NCI-H2107 treated with DMSO at 0.1 percent for 48 hours (cell line): ENCODE measurements at regions not wholly inside any gene's neighbourhood (a gene's known extent, or its start where the extent isn't known, plus 50 kb on each side); places are given as distances from the start of the nearest gene placed in this dataset.

ENCODE experiments used
- DNase-seq: peaks from one replicate; lab custom pipeline; 2025; ENCODE audit not compliant: unreplicated experiment; lab: John Stamatoyannopoulos, UW

- DNase-seq, result no peak
Measured at GRCh38 chr2:12330916-12331315, 385.8 kb upstream of the TRIB2 start.

- DNase-seq, result no peak
Measured at GRCh38 chr2:12331698-12332097, 385.0 kb upstream of the TRIB2 start.

DNA sequence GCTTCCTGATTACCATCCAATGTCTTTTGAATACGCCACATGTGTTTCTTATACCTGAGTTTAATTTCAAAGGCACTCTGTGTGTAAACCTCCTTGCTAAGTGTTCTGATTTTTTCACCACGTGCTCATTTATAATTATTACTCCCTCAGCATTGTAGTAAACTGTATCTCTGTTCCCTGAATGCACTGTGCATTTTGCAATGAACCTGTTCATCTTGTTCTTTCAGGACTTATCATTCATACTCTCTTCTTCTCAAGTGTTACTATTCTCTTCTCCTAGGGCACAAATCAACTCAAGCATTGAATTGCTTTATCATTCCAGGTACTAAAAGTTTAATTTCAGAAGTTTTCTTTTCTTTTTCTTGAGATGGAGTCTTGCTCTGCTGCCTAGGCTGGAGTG lies 383.4 kb upstream of the TRIB2 start:
- no peak for DNase-seq

DNA sequence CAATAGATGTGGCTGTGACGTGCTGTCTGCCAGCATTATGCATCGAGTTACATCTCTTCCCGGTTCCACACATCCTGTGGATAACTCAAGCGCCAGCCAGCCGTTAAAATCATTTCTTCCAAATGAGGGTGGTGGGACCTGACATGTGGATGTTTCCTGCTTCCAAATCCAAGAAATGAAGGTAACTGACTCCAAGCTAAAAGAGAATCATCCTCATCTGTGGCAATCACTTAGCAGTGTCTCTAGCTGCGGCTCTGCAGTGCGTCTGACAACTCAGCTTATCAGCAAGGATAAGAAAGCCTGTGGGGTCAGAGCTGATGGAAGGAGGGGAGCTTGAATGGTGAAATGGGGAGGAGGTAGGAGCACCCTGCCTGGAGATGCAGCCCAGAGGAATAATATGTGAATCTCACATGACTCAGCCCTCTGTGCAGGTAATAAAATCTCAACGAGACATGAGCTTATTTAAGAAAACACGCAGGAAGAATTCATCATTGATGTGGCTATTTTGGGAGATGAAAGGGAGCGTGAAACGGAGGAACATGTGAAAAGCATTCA lies 382.2 kb upstream of the TRIB2 start:
- no peak for DNase-seq

DNA sequence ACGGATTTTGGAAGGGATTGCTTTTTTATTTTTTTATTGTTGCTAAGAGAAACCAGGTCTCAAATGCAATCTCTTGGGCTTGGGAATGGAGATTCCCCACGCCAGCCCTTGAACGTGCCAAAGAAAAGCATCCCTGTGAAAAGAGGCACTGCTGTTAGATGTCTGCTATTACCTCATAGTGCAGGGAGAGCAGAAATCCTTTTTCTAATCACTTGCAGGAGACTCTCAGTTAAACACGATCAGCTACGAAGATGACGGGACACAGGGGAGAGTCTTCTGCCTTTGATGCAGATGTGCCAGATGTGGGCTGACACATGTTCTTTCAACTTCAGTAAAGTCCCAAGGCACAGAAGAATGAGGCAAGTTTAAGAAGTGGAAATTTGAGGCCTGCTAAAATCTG lies 381.6 kb upstream of the TRIB2 start:
- no peak for DNase-seq

- no peak for DNase-seq
Measured at GRCh38 chr2:12335995-12336394, 380.7 kb upstream of the TRIB2 start.

- no peak for DNase-seq
Measured at GRCh38 chr2:12338946-12339697, 377.6 kb upstream of the TRIB2 start.

- no peak for DNase-seq
Measured at GRCh38 chr2:12340164-12340563, 376.6 kb upstream of the TRIB2 start.

- no peak for DNase-seq
Measured at GRCh38 chr2:12341215-12341614, 375.5 kb upstream of the TRIB2 start.

GRCh38 chr2:12341920-12342319 lies 374.8 kb upstream of the TRIB2 start:
- DNase-seq, result no peak

DNA sequence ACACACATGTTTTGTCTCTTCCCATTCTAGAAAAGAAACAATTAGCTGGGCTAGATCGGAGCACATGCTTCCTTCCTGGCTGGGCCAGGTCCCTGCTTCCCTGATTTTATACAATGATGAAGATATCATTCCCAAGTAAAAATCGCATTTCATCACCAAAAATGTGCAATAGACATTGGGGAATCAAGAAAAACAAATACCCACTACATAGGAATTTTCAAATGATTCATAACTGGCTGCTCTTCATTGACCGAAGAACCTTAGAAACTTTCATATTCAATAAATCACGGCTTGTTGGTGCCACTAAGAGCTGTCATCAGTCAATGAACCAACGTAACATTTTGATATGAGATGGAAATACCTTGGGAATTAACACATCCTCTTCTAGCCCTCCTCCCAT lies 373.6 kb upstream of the TRIB2 start:
- no peak for DNase-seq

- DNase-seq, result no peak
Measured at GRCh38 chr2:12347066-12347493, 369.7 kb upstream of the TRIB2 start.

- no peak for DNase-seq
Measured at GRCh38 chr2:12348216-12348615, 368.5 kb upstream of the TRIB2 start.

DNA sequence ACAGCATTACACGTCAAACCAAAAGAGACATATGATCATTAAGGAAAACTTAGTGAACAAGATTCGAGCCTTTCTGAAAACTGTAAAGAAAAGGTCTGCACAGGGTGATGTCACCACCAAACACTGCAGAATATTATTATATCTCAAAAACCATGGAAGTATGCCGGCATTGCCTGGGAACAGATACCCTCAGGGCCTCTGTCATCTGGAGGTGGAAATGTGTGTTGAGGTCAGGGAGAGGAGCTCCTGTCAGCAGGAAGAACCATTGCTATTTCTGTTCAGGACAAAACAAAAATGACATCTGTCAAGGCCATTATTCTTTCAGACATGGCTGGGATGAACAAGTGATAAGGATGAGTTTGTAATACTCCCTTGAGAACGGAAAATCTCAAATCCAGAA lies 365.9 kb upstream of the TRIB2 start:
- no peak for DNase-seq

DNA sequence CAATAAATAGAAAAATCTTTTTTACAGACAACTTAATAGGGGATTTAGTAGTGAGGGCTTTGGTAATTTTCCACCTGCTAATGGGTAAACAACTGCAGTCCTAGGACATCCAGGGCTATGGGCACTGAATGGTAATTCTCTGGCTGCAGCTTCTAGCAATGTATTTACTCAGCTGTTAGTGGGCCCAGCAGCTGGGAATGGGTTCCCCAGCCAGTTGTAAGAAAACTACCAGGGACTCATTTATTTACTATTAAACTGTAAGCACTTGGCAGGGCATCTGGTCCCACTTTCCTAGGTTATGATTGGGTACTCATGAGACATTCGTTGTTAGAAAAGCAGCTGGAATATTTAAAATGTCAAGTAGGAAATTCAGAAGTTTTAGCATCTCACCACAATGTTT lies 363.8 kb upstream of the TRIB2 start:
- no peak for DNase-seq

GRCh38 chr2:12361506-12361905 lies 355.2 kb upstream of the TRIB2 start:
- DNase-seq, result no peak

- DNase-seq, result no peak
Measured at GRCh38 chr2:12363138-12363537, 353.6 kb upstream of the TRIB2 start.

DNA sequence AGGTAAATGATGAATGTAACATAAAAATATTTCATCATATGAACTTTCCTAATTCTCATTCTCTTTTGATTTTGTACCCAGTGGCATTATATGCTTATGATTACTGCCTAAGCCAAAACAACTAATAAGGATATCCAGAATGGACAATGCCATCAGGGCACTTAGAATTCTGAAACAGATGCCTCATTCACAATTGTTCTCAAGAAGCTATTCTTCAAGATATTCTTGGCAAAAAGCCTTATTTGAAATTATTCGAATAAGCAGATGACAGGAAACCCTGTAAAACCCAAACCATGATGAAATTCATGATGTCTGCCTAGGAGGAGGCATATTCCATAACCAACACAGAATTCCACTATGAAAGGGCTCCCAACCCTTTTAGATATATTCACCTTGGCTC lies 353.2 kb upstream of the TRIB2 start:
- no peak for DNase-seq

DNA sequence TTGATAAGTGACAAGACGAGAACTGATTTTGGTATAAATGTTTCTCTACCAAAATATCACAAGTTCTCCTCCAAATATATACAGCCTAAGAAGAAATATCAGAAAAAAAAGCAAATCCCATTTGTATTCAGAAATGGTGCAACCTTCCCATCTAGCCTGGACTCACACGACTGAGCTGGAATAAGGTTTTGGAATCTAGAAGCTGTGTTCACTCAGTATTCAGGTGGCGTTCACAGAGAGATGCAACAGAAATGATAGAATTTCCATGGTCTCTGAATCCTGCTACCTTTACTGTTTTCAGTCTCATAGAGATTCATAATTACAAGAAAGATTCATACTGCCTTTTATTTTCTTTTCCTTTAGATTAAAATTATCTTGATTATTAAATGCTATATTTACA lies 347.2 kb upstream of the TRIB2 start:
- DNase-seq, result no peak

- no peak for DNase-seq
Measured at GRCh38 chr2:12376025-12376424, 340.7 kb upstream of the TRIB2 start.

DNA sequence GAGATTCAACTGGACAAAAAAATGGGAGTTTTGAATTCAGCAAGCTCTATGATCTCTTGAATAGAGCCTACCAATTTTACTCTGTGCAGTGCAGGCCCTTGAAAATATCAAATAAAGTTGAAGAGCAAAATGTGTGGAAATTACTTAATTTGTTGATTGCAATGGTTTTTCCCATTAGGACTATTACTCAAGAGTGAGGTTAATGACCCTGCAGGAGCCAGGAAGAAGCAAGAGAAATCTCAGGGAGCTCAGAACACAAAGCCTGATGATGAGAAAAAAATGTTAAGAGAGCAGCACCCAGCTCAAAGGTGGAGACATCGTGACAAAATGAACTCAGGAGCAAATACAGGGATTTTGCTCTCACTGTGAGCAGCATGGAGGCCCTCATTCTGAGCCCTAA lies 337.6 kb upstream of the TRIB2 start:
- no peak for DNase-seq

DNA sequence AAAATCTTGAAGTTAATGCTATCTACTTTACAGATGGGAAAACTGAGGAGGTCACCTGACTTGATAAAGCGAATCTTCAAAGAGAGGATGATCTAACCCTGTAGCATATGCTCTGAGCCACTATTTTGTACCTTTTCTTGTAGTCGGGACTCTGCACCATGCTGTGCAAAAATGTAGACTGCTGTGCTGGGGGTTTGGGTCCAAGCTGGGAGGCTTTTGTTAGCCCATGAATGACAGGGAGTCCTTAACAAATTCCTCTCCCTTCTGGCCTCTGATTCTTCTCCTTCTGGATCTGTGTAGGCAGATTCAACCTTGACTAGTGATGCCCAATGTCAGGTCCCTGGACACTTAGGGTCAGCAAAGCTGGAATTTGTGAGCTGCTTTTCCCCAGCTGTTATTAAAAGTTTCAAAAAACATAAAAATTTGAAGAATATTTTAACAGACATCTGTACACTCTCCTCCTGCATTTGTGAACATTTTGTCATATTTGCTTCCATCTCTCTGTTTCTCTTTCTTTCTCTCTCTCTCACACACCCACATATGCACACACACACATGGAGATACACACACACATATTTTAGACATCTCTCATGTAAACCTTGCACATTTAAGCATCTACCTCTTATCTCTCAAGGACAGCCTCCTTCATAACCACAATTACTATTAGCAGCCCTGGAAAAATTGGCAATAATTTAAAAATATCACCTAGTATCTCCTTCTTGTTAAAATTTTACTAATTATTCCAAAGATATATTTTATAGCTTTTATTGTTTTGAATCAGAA lies 335.0 kb upstream of the TRIB2 start:
- DNase-seq, result no peak
